GM08714 (cell line): ENCODE measurements at regions not wholly inside any gene's neighbourhood (a gene's known extent, or its start where the extent isn't known, plus 50 kb on each side); places are given as distances from the start of the nearest gene placed in this dataset.

Source experiments
- H3K4me3 ChIP-seq: fragments of 200-500 bp; sonication (Bioruptor generic); 2 replicates; pipeline ENCODE4 v1.5.1; 2014; ENCODE audit warnings: mild to moderate bottlenecking, low read length, inconsistent platforms
- ZNF274 ChIP-seq: IDR thresholded peaks from 2 replicates; pipeline ENCODE4 v1.6.1; 2012; ENCODE audit warnings: mild to moderate bottlenecking, low read depth, low read length

DNA sequence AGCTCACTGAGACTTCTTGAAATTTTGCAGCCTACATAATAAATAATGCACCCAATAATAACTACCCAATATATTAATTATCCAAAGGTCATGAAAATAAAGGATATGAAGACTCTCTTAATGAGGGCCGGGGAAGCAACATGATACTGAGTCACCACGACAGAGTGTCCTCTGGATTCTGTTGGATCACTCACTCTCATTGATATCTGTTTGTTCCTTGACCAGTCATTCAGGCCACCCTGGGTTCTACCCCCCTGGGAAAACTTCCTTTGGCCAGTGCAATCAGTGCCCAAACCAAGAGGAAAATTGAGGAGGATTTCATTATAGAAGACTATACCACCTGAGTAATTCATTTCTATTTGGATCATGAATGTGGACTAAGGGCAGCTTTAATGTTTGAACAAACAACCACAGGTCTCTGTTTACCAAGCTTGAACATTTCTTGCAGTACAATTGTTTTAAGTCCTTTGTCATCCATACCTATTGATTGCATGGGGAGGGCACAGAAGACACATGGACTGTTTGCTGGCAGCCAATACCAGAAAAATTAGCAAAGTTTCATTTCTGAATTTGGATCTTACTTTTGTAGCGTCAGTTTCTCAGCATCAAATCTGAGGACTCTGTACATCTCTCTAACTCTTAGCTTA lies 137.2 kb upstream of the FGGY start:
- no peak overlapping the region for H3K4me3 ChIP-seq
- TF ChIP-seq ZNF274: no peak

DNA sequence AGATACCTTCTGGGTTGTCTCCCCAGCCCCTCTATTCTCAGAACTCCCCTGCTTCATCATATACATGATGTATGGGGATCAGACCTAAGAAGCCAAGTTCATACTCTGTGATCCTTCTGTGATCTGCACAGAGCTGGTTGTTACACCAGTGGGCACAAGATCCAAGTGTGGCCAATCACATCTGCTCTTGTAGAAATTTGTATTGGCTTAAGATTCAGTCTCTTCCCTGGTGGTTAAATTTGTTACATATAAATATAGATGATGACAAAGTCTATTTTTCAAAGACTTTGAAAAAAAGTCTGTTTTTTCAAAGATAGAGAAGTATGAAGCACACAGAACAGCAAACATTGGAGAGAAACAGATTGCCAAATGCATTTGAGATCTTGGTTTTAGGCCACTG lies 135.8 kb upstream of the FGGY start:
- H3K4me3 ChIP-seq: no peak overlapping the region
- no peak for TF ChIP-seq ZNF274

DNA sequence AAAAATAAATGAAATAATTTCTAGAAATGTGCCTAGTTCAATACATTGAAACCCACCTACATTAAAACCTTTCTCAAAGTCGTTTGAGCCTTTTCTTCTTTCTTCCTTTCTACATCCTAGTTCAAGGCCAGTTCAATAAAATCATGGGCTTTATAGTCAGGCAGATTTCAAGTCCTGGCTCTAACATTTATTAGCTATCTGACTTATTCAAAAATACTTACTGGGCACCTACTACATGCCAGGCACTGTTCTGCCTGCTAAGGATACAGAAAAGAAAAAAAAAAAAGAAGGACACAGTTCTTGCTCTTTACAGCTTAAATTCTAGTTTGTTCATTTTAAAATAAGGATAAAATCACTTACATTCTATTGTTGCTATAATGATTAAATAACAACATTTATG lies 134.2 kb upstream of the FGGY start:
- TF ChIP-seq ZNF274: no peak
- no peak overlapping the region for H3K4me3 ChIP-seq

DNA sequence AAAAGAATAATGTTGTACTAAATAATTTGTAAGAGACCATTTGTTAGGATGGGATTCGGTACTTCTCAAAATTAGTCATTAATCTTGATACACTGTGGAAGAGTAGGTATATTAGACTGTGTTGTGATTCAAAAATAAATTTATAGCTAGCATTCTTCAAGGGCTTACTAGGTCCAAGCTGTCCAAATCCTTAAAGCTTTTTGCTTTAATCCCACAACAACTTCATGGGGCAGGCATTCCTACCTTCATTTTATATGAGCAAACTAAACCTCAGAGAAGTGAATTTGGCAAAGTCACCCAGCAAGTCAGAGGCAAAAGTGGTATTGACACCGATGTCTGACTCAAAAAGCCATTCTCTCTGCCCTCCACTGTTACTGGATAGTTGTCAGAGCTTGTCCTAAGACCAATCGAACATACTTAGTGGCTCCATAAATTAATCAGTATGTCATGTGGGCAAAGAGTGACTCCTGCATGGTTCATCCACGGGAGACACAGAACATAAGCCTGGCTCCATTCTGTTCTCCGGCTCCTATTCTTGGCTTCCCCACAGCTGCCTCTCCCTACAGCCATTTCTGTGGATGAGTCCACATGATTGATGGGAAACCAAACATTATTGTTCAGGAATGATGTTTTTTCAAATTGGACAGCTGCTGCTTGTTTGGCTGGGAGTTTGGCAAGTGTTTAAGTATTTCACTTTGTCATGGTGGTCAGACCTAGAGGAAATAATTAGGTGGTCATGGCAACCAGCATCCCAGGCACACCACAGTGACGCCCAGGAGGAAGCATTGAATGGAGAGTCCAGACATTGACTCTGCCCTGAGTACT lies 133.4 kb upstream of the FGGY start:
- H3K4me3 ChIP-seq: no peak overlapping the region
- no peak for TF ChIP-seq ZNF274

DNA sequence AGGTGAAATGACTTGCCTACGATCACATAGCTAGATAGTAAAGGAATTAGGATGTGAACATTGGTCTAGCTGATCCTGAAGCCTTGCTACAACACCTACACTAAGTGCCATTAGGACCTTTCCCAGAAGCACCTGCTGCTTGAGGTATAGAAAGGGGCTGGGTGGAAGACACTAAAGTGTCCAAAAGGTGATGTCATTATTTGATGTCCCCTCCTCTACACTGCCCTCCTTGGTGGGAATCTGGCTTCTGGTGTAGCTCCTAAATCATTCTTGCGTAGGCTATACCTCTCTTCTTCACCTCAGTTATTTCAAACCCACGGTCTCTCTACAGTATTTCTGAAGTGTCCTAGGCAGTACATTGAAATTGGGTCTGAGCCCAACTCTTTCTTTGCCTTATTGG lies 132.5 kb upstream of the FGGY start:
- no peak overlapping the region for H3K4me3 ChIP-seq
- TF ChIP-seq ZNF274: no peak

DNA sequence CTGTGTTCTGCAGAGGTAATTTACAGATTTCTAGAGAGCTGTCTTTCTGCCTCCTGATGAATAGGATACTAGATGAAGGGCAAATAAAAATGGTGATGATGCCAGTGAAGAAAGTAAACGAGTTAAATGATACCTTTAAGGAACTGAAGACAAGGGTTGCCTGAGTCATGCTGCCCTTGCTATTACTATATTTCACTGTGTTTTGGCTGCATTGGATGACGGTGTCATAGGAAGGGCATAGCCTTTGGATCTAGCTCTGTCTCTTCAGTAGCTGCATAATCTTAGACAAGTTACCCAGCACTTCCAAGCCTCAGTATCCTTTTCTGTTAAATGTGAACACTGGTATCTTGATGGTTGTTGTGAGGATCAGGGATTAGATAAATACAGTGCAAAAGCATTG lies 131.5 kb upstream of the FGGY start:
- no peak for TF ChIP-seq ZNF274
- no peak overlapping the region for H3K4me3 ChIP-seq

DNA sequence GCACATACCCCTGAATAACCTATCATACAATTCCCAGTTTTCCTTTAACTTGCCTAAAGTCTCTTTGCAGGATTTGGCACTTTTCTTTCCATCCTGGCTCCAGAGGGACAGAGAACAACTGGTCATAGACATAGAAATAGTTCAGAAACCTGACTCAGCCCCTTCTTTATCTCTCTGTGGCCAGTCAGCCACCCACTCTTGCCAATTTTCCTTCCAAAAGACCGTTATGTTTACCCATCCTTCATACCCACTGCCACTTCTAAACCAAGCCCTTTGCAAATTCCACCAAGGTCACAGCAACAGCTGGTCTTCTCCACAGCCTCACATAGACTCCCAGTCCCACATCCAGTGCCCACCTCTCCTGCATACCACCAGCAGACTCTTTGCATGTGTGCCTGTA lies 127.2 kb upstream of the FGGY start:
- H3K4me3 ChIP-seq: no peak overlapping the region
- TF ChIP-seq ZNF274: no peak

DNA sequence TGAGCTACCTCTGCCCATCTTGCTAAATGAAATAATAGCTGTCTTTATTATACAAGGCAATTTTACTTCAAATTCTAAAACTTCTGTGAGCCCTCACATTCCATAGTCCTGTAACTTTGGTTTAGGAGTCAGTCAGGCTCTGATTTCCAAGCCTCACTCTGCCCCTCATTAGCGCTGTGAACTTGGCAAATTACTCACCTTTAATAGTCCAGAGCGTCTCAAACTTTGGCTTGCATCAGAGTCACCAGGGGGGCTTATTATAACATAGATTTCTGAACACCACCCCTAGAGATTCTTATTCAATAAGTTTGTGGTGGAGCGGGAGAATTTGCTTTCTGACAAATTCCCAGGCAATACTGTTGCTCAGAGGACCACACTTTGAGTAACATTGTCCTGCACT lies 126.2 kb upstream of the FGGY start:
- H3K4me3 ChIP-seq: no peak overlapping the region
- no peak for TF ChIP-seq ZNF274

DNA sequence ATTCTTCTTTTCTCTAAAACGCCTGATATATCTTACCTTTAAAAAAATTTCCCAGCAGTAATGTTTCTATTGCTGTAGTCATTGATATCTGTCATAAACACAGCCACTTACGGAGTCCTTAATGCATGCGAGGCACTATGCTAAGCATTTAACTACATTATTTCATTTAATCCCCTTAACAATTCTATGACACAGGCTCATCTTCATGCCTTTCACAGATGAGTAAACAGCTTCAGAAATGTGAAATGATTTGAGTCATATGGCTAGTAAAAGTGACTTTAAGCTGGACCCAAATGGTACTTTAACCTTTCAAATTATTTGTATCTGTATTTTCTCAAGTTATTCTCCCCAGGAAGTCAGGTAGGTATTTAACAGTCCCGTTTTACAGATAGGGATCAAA lies 125.1 kb upstream of the FGGY start:
- no peak for TF ChIP-seq ZNF274
- no peak overlapping the region for H3K4me3 ChIP-seq

DNA sequence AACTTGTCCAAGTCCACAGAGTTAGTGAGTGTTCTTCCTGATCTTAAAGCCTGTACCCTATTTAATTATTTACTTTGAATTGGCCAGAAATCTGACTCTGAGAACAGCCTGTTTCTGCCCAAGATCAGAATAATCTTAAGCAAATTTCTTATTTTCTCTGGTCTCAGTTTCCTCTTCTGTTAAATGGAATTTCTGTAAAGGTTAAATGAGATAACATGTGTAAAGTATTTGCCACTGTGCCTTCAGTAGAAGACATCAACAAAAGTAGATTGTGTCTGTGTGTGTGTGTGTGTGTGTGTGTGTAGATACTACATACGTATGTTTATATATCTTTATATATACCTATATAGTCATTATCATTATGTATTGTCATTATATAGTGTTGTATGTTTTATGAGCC lies 124.2 kb upstream of the FGGY start:
- TF ChIP-seq ZNF274: no peak
- no peak overlapping the region for H3K4me3 ChIP-seq

DNA sequence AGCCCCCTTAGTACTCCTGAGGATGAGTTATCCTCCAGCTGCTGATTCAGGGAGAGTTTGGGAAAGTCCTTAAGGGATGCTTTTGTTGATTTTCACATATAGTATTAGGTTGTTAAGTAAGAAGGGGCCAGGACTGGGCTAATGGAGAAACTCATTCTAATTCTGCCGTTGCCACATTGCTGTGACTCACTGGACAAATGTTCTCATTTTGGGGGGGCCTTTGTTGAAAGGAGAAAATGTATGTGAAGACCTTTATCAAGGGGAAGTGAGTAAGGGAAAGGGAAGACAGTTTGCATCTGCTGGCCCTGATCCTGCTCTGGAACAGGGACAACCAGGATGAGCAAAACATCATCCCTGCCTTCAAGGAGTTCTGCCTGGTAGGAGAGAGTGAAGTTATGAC lies 123.2 kb upstream of the FGGY start:
- TF ChIP-seq ZNF274: no peak
- no peak overlapping the region for H3K4me3 ChIP-seq

DNA sequence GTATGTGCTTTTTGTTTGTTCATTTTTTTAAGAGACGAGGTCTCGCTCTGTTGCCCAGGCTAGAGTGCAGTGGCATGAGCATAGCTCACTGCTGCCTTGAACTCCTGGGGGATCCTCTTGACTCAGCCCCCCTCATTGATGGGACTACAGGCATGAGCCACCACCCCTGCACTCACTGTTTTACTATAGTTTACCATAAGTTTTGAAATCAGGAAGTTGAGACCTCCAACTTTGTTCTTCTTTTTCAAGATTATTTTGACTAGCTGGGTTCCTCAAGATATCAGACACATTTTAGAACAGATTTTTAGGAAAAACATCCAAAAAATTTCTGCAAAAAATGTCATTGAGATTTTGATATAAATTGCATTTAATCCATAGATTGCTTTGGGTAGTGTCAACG lies 120.4 kb upstream of the FGGY start:
- no peak overlapping the region for H3K4me3 ChIP-seq
- no peak for TF ChIP-seq ZNF274

DNA sequence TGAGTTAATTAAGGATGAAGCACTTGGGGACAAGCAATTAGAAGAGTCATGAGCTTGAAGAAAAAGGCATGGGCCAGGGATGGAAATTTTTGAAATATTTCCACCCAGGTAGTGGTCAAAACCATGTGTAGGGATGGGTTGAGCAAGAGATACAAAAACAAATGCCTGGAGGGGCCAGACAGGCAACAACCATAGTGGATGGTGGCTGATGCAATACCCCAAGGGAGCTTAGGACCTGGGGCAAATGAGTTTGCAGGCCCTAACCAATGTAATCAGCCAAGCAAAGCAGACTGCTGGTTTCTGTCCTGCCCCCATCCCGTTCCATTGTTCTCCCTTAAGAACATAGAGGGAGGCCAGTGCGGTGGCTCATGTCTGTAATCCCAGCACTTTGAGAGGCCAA lies 119.1 kb upstream of the FGGY start:
- no peak for TF ChIP-seq ZNF274
- no peak overlapping the region for H3K4me3 ChIP-seq

DNA sequence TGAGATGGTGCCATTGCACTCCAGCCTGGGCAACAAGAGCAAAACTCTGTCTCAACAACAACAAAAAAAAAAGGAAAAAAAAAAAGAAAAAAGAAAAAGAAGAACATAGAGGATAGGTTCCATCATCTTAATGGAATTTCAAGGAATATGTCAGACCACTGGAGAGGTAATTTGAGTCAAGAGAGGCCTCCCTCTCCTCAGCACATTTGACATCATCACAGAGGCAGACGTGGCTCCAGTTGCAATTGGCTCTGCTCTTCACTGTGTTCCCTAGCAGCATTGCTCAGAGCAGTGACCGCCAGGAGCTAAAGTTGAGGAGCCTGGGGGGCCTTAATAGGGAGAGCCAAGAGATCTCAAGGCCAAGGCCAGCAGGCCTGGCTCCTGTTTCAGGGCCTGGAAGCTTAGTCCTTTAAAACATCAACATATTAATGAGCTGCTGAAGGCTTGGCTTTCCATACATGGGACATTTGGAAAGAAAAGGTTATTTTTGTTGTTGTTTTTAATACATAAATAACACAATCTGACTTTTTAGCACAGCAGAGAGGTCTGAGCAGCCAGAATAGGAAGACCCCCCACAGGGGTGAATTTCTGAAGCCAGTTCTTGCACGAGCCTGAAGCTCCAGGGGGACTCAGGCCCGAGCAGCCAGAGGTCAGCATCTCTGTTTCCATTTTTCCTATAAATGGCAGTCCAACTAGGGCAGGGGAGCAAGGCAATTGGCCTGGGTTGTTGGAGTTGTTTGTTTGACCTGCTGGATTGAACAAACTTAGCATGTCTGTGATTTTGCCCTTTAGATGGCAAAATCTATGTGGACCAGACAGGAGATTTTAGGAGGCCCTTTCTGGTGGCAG lies 118.3 kb upstream of the FGGY start:
- no peak for TF ChIP-seq ZNF274
- no peak overlapping the region for H3K4me3 ChIP-seq

DNA sequence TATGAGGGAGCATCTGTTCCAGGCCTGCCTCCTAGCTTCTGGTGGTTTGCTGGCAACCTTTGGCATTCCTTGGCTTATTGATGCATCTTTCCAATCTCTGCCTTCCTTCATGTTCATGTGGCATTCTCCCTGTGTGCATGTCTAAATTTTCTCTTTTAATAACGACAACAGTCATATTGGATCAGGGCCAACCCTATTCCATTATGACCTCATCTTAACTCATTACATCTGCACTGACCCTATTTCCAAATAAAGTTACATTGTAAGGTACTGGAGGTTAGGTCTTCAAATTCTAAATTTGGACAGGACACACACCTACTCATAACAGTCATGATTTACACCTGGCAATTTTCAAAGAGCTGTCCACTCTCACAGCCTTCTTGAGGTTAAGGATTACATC lies 117.2 kb upstream of the FGGY start:
- TF ChIP-seq ZNF274: no peak
- H3K4me3 ChIP-seq: no peak overlapping the region
